HL-60 (cell line): ENCODE measurements at regions not wholly inside any gene's neighbourhood (a gene's known extent, or its start where the extent isn't known, plus 50 kb on each side); places are given as distances from the start of the nearest gene placed in this dataset.

ENCODE experiments used
- CTCF ChIP-seq: IDR thresholded peaks from one replicate; pipeline ENCODE4 v1.5.1; 2011; ENCODE audit warnings: low read length, control low read depth, inconsistent platforms; ENCODE audit not compliant: insufficient read depth
- GABPA ChIP-seq: IDR thresholded peaks from 2 replicates; pipeline ENCODE4 v1.6.1; 2012; ENCODE audit warnings: low read depth
- POLR2AphosphoS5 ChIP-seq: IDR thresholded peaks from 2 replicates; pipeline ENCODE4 v1.6.1; 2012; ENCODE audit warnings: low read depth
- REST ChIP-seq: IDR thresholded peaks from 2 replicates; pipeline ENCODE4 v1.6.1; 2012; ENCODE audit warnings: low read depth; ENCODE audit not compliant: insufficient replicate concordance

DNA sequence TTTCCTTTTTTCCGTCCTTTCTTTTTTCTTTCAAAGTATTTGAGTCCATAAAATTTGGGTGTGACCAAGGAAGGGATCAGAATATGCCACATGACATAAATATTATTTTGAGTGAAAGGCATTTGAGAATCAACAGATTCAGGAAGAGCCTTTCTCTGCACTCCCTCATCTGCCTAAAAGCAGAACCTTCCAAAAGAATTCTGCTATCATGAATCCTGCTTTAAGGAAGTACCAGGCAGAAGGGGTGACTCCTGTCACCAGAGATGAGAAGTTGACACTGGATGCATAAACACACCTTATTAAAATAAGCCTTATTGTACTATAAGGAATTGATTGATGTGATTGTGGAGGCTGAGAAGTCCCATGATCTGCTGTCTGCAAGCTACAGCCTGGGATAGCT, 196.7 kb downstream of the SREK1 start:
- TF ChIP-seq CTCF, result no peak
- no peak for TF ChIP-seq REST
- TF ChIP-seq POLR2AphosphoS5, result no peak
- no peak for TF ChIP-seq GABPA
